Endothelial cell of umbilical vein (primary cell): ENCODE measurements at regions not wholly inside any gene's neighbourhood (a gene's known extent, or its start where the extent isn't known, plus 50 kb on each side); places are given as distances from the start of the nearest gene placed in this dataset.

ENCODE experiments used
- CTCF ChIP-seq, 2 donors: IDR thresholded peaks; 1 replicate in 1 of 2; 2 replicates in 1 of 2; pipeline ENCODE4 v1.5.1; 2011; ENCODE audit warnings: low read length in 2 of 2, mild to moderate bottlenecking in 2 of 2, moderate library complexity in 2 of 2, control low read depth in 1 of 2, inconsistent platforms in 1 of 2, low read depth in 1 of 2; ENCODE audit not compliant: insufficient read depth in 1 of 2; ENCODE audit errors: extremely low read depth in 1 of 2
- JUN ChIP-seq: IDR thresholded peaks from 2 replicates; pipeline ENCODE4 v1.6.1; 2011; ENCODE audit warnings: borderline replicate concordance, low read depth; ENCODE audit not compliant: insufficient read length, insufficient read depth
- MYC ChIP-seq: IDR thresholded peaks from one replicate; pipeline ENCODE4 v1.6.1; 2011; ENCODE audit warnings: mild to moderate bottlenecking, low read depth, low read length
- POLR2AphosphoS5 ChIP-seq: IDR thresholded peaks from 2 replicates; pipeline ENCODE4 v1.6.1; 2012; ENCODE audit warnings: low read depth, mild to moderate bottlenecking, control low read depth, low read length, moderate library complexity; ENCODE audit not compliant: insufficient read depth
- TF ChIP-seq, protein P1 (sequence below): IDR thresholded peaks from 2 replicates; pipeline ENCODE4 v1.6.1; 2011; ENCODE audit not compliant: insufficient read depth, insufficient read length

GRCh38 chr5:54841481-54841880, 143.9 kb downstream of the ESM1 start:
- no peak for TF ChIP-seq CTCF (IDR thresholded peaks at IDR 0.05; ENCODE audit: extremely low read depth in 1 of 2, insufficient read depth in 1 of 2, low read depth in 1 of 2, low read length in 2 of 2)
- TF ChIP-seq JUN = no peak
- no peak for TF ChIP-seq POLR2AphosphoS5
- TF ChIP-seq, protein P1, sequence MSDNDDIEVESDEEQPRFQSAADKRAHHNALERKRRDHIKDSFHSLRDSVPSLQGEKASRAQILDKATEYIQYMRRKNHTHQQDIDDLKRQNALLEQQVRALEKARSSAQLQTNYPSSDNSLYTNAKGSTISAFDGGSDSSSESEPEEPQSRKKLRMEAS = no peak
- TF ChIP-seq MYC = no peak
